LHCN-M2 (cell line): ENCODE measurements at regions not wholly inside any gene's neighbourhood (a gene's known extent, or its start where the extent isn't known, plus 50 kb on each side); places are given as distances from the start of the nearest gene placed in this dataset.
A peak's percentile ranks its signal among the peaks of the same experiment; 100 is the strongest.

Experiments
- DNase-seq: peaks from one replicate; pipeline ENCODE4 v3.0.0-alpha.2; 2012; ENCODE audit warnings: low read depth

DNA sequence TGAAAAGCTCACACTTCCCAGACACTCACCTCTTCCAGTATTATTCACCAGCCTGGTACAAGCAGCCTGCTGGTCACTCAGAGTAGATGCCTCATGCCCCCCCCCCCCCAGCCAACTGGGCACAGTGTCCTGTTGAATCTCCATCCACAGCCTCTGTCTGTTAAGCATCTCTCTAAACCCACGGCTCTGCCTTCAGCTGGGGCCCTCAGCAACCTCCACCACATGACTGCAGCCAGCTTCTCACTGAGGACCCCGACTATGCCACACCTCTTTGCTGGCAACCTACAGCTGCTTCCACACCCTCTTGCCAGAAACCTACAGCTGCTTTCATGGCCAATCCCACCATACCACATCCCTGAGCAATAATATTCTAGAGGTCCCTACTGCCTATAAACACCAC lies 113.1 kb downstream of the RHOU start:
- no peak for DNase-seq

DNA sequence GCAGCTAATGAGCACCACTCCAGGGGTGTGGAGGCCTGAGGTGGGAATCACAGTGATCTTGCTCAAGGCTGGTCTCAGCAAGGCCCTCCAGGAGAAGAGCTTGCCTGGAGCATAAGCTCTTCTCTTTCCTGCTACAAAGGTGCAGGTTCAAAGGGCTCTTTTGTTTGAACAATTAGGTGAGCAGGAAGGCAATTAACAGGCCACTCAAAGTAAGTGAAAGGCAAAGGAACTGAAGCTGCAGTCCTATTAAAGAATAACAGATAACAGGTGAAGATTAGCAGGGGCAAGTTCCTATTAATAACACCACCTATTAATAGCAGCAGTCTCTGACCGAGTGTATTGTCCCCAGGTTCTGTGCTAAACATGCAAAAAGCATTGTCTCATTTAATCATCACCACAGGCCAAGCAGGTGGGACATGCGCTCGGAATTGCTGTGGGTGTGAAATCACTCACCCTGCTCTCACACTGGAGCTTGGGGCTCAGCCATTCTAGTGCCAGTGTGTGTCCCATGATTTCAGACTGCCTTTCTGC lies 113.8 kb downstream of the RHOU start:
- DNase-seq = no peak

DNA sequence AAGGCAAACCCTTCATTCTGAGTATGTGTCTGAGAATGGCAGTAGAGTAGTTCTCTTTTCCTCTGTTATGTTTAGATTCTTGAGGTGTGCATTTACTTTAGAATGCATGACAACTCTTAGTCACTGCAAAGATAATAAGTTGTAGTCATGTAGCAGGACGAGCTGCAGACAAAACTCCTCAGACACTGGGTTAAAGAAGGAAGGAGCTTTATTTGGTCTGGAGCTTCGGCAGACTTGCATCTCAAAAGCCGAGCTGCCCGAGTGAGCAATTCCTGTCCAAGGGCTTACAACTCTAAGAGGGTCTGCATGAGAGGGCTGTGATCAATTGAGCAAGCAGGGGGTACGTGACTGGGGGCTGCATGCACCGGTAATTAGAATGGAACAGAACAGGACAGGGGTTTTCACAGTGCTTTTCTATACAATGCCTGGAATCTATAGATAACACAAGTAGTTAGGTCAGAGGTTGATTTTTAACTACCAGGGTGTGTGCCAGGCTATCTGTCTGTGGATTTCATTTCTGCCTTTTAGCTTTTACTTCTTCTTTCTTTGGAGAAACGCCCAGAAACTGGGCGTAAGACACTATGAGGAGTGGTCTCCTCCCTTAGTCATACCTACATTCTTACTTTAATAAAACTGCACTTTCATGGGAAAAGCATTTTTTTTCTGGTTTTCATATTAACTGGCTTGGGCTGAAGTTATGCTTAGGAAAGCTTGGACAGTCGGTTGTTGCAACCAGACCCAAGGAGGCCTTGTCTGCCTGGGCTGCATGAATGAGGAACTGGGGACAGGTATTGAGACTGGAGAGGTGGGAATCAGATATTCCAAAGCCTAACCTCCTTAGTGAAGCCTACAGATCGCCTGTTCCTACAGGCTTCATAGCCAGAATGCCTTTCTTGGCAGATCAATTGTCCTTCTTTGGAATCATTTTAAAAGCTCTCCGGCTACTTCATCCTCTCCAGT lies 115.1 kb downstream of the RHOU start:
- DNase-seq = no peak

DNA sequence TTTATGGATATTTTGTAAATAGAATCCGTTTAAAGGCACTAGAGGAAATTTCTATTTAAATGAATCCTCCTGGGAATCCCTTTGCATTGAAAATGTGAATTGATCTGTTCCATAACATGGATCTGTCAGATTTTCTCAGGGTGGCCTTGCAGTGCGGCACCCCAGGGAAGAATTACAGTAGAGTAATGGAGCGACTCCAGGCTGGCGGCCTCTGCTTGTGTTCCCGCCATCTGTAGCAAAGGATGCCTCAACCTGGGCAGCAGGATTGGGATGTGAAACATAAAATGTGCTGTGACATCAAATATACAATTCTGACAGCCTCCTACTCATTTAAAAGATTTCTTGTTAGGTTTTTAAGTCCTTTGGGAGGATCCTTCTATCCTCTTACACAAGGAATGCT lies 115.9 kb downstream of the RHOU start:
- DNase-seq = no peak

DNA sequence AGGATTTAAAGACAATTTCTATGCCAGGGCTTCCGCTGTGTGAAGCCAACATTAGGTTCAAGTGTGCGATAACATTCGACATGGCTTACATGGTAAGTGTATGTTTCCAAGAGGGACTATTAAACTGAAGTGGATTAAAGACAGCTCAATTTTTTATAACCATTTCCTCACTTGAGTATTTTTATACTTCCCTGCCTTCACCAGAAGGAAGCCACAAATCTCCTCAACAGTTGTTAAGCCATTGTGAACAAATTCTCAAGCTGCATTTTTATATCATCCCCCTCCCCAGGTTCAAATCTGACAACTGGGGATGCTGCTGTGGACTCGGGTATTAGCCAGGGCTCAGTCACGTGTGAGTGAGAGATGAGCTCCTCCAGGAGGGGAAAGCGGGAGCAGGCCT lies 116.3 kb downstream of the RHOU start:
- no peak for DNase-seq

DNA sequence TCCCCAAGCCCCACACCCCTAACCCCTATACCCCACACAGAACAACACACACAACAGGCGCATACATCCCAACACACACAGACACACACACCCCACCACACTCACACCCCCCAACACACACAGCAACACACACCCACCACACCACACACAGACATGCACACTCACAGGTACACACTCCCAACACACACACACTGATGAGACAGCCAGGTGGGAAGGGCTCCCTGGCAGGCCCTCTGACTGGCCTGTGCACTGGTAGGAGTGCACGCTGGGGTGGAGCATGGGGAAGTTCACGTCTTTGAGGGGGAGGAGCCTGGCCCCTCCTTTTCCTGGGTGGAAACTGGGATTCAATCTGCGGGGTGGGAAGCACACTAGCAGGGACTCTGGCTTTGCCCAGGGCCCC lies 116.7 kb downstream of the RHOU start:
- no peak for DNase-seq

DNA sequence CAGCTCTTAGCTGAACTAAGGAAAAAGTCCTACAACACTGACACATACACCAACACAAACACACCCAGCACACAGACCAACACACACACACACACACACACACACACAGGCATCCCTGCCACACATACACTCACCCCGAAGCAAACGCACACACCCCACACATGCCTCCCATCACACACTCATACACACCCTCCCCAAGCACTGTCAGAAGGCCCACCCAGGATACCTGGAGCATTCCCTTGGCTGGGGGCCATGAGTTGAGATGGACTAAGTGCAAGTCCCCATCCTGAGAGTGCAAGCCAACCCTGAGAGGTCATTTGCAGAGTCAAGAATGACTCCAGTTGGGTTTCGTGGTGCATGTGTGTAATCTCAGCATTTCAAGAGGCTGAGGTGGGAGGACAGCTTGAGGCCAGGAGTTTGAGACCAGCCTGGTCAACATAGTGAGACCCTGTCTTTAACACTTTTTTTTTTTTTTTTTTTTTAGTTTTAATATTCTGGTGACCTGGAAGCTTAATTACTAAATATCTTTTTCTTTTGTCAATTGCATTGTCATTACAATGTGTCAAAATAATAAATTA lies 117.3 kb downstream of the RHOU start:
- no peak for DNase-seq

DNA sequence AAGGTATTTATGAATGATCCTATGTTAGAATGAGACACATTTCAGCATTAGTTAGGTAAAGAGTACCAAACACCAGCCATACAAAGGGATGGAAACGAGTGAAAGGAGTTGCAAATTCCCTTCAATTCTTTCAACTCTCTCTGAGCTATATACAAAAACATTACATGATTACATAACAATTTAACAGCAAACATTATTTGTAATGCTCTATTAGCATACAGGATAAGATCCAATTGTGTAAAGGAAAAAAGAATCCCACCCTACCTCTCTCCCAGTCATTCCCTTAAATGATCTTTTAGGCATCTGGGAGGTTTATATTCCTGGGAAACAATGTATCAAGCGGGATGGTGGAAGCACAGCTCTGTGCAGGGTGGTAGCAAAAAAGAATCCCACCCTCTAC lies 117.9 kb downstream of the RHOU start:
- DNase-seq = no peak

DNA sequence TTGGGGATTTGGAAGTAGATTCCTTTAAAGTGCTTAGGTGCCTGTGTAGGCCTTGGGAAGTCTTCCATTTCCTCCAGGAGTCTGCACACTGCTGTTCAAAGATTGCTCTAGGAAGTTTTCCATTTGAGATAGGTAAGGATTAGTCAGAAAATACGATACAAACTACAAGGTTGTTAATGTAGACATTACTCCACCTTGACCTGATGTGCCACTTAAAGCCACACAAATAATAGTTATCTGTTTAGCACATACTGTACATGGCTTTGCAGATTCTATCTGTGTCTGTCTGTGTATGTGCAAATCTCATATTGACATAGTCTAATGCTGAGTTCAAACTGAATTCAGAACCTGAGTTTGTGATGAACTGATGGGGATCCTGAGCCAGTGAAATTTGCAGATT lies 118.4 kb downstream of the RHOU start:
- no peak for DNase-seq

DNA sequence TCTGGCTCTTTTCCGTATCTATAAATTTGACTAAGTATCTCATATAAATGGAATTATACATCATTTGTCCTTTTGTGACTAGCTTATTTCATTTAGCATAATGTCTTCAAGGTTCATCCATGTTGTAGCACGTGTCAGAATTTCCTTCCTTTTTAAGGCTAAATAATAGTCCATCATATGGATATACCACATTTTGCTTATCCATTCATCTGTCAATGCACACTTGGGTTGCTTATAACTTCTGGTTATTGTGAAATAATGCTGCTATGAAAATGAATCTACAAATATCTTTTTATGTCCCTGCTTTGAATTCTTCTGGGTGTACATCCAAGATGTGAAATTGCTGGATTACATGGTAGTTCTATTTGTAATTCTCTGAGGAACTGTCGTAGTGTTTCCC lies 119.6 kb downstream of the RHOU start:
- DNase-seq = no peak

DNA sequence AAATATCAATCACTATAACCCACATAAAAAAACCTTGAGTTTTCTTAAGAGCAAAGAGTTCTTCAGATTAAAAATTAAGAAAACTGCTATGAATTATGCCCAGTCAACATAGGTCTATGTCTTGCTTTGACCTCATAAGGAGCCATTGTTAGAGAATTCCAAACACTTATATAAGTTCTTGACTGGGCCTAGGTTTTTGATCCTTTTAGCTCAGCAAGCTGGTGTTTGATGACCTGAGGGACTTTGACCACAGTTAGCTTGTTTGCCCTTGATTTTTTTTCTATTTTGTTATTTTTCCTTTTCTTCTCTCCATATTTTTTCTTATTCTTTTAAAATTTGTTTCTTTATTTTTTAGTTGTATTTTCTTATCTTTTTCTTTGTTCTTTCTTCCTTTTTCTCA lies 122.3 kb downstream of the RHOU start:
- DNase-seq = no peak

DNA sequence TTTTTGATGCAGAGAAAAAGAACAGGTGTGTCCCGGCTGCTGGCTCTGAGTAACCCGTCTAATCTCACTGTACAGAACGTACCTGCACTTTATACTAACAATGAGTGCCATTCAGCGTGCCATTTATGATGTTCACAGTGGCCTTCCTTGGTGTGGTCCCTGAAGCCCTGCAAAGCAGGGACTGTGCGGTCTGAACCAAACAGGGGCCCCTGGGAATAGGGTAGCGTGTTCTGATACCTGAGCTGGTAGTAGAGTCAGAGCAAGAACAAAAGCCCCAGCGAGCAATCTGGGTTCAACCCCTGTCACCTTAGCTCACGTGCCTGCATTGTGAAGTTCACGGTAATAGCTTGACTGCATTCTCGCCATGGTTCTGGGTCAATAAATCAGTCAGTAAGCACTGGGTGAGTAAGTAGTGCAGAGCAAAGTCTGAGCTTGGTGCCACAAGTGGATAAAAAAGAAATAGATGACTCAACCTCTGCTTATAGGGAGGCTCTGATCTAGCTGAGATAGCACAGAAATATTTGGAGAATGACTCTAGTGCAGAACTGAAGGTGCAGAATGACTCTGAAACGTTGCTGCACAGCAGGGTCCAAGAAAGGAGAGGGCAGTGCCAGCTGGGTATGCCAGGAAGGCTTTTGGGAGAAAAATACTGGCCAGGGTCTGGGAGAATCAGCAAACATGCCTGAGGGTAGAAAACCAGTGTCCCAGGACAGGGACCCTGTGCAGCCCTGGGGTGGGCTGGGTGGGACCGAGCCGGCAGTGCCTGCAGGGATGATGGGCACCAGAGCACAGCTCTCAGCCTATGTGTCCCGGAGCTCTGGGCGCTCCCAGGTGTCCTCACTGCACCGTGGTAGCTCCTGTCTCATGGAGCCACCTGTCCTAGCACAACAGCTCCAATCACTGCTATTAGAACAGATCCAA lies 125.9 kb downstream of the RHOU start:
- peak; percentile 29 for DNase-seq

DNA sequence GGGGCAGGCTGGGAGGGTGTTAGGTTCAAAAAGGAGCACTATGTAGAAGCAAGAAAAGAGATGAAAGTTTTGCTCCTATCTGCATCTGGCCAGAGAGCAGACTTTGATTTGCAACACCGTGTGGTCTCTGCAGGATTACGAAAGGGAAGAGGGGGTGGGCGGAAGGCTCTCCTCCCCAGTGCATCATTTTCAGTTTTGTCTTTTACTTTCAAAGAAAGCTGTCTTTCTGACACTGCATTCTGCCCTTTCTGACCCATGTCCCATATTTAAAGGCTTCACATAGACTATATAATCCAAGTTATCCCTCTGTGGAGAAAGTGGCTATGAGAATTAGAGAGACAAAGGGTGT lies 126.5 kb downstream of the RHOU start:
- no peak for DNase-seq

DNA sequence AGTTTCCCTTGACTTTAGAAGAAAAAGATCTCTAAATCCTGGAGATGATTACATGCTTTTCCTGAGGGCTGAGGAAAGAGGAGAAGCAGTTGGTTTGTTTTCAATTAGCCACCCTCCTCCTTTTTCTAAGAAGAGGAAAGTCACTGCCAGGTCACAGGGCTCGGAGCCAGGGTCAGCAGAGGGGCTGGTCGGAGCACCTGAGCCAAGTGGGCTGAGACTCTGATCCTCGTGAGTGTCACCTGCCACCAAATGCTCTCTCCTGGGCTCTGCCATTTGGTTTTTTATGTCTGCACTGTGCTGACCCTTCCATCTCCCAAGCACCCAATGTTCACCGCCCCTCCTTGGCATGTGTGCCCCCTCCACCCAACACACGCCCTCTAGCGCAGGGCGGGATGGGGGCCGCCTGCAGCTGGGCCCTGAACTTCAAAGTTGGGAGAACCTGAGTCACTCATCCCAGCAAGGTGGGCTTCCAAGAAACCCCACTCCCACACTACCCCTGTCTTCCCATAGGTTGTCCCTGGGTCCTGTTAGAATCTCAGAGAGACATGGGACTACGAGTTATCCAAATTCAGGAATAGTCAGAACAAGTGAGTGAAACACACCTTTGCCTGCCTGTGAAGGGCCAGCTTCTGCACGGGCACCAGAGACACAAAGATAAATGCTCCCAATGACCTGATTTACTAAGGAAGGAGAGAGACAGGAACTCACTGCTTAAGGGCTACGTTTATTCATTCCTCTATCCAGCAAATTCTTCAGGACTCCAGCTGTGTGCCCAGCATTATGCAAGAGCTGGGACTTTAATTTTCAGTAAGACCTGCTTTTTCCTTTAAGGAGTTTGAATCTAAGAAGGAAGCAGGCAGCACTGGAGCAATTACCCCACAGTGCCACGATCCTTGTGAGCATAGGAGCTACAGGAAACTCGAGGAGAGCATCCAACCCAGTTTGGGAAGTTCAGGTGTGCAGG lies 127.5 kb downstream of the RHOU start:
- no peak for DNase-seq

DNA sequence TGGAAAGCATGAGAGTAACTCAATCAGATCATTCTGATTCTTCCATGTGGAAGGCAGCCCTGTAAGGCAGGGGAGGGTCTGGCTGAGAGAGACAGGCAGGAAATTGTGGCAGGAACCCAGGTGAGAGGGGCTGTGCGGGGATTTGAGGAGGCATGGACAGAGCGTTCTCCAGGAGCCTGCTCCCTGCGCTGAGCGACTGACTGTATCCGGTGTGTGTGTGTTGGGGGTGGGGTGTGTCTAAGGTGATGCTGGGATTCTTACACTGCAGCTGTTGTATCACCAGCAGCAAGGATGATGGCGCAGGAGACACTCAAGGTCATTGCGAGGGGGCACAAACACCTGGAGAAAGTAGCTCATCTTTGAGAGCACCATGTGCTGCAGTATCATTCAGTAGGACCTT lies 128.5 kb downstream of the RHOU start:
- DNase-seq = no peak

DNA sequence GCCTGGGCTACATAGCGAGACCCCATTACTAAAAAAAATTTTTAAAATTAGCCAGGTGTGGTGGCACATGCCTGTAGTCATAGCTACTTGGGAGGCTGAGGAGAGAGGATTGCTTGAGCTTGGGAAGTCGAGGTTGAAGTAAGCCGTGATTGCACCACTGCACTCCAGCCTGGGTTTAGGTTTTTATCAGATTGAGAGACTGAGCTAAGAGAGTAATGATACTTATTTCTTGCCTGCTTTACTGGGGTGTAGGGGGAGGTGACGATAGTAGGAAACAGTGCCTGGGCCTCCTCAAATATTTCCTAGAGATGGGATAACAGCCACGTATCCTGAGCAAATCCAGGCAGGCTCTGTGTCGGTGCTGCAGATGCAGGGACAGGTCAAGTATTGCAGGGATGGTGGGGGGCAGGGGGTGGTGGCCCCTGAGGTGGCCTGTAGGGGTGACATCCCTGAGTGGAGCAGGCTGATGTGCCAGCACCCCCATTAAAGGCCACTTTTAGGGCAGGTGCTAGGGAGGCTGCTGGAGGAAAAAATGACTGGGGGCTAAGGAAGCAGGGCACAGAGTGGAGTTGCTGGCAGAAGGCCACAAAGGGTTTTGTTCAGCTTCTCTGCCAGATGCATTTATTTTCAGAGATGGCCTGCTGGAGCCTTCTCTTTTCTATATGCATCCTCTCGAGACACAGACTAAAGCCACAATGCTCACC lies 130.5 kb downstream of the RHOU start:
- DNase-seq = no peak

DNA sequence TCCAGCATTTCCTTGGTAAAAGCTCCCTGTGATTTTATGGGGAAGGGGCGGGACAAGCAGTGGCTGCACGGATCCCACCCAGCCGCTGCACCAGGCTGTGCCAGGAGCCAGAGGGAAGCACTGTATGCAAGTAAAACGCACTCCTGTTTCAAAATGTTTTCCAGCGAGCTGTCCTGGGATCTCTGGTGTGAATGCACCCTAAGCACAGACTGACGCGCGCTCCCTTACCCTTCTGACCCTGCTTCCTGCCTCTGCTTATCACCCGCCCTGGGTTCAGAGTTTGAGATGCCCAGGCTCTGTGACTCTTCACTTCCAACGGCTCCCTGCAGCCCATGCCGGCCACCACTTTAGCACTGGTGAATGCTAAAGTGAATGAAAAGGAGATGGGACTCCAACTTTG lies 131.2 kb downstream of the RHOU start:
- DNase-seq = no peak

DNA sequence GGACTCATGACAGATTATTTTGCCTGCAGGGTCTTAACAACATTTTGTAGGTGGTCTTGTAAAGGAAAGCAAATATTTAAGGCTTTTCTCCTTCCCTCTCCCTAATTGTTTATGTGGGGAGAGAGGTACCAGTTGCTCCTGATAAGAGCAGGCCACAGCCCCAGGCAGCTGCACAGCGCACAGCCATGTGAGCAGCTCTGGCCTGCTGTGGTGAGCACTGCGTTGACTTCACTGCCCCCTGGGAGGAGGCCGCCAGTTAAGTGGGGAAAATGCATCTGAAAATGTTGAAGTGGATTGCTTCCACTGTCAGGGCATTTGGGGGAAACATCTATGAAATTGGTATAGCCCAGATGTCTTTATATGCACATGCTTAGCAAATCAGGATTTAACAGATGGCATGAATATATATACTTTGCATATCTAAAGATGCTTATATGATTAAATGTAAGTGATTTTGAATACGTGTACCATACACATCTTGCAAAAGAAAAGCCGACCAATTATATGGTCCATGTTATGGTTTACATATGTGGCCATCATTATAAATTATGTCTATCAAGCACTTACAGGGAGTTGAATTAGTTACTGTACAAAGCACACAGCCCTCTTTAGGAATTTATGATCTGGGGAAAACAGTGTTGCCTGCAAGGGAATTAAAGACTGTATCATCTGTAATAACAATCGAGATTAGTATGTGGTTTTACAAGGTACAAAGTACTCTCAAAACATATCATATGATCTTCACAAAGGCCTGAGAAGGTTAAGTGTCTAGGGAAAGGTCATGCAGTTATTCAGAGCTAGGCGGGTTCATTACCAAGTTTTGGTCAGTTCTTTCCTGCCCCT lies 132.1 kb downstream of the RHOU start:
- no peak for DNase-seq
